HEK293 (cell line): ENCODE measurements at regions not wholly inside any gene's neighbourhood (a gene's known extent, or its start where the extent isn't known, plus 50 kb on each side); places are given as distances from the start of the nearest gene placed in this dataset.

Experiments
- CTCF ChIA-PET: fragments of 350-600 bp; formaldehyde crosslinking; extraction: SDS; loops from one replicate; lab custom pipeline; 2021; ENCODE audit warnings: antibody characterized with exemption; lab: Yijun Ruan, JAX
- POLR2A ChIA-PET: fragments of 300-600 bp; formaldehyde crosslinking; extraction: SDS; loops from one replicate; lab custom pipeline; 2020; ENCODE audit warnings: antibody characterized with exemption, inconsistent platforms; lab: Yijun Ruan, JAX
- H3K27ac ChIP-seq: fragments of 200-500 bp; sonication (Bioruptor generic); 2 replicates; pipeline ENCODE4 v1.5.1; 2014; ENCODE audit warnings: low read depth, low read length, control low read depth, inconsistent platforms; ENCODE audit errors: extremely low read depth
- H3K36me3 ChIP-seq, 2 experiments: fragments of 200-500 bp in 1 of 2; sonication (Bioruptor generic) in 1 of 2; 1 replicate in 1 of 2; 2 replicates in 1 of 2; pipeline ENCODE4 v1.5.1; 2014 to 2017; ENCODE audit warnings: inconsistent platforms in 2 of 2, low read length in 2 of 2; ENCODE audit not compliant: control insufficient read depth in 2 of 2, insufficient read depth in 1 of 2
- H3K4me1 ChIP-seq: fragments of 200-500 bp; sonication (Bioruptor generic); 2 replicates; pipeline ENCODE4 v1.5.1; 2014; ENCODE audit warnings: mild to moderate bottlenecking, low read length, inconsistent platforms; ENCODE audit not compliant: control insufficient read depth, insufficient read depth
- H3K4me3 ChIP-seq: 2 replicates; pipeline ENCODE4 v1.5.1; 2011; ENCODE audit warnings: low read depth, mild to moderate bottlenecking, control low read depth, low read length, moderate library complexity
- H3K9me3 ChIP-seq: fragments of 200-500 bp; sonication (Bioruptor generic); 2 replicates; pipeline ENCODE4 v1.5.1; 2014; ENCODE audit warnings: low read depth, low read length, inconsistent platforms; ENCODE audit not compliant: control insufficient read depth, insufficient read depth
- KLF8 ChIP-seq: fragments of 450-650 bp; formaldehyde crosslinking; IDR thresholded peaks from 2 replicates; pipeline ENCODE4 v1.5.1; 2016; ENCODE audit warnings: missing biosample characterization, missing genetic modification characterization
- PRDM1 ChIP-seq: fragments of 450-650 bp; formaldehyde crosslinking; IDR thresholded peaks from 2 replicates; pipeline ENCODE4; 2016; ENCODE audit warnings: missing biosample characterization, missing genetic modification characterization
- RBAK ChIP-seq: fragments of 450-650 bp; formaldehyde crosslinking; IDR thresholded peaks from 2 replicates; pipeline ENCODE4 v1.5.1; 2016; ENCODE audit warnings: missing biosample characterization, missing genetic modification characterization
- SCRT2 ChIP-seq: fragments of 450-650 bp; formaldehyde crosslinking; IDR thresholded peaks from 2 replicates; pipeline ENCODE4 v1.5.1; 2016; ENCODE audit warnings: missing biosample characterization, missing genetic modification characterization
- SP2 ChIP-seq: fragments of 450-650 bp; formaldehyde crosslinking; IDR thresholded peaks from 2 replicates; pipeline ENCODE4 v1.5.1; 2016; ENCODE audit warnings: missing biosample characterization, missing genetic modification characterization
- WT1 ChIP-seq: fragments of 450-650 bp; formaldehyde crosslinking; IDR thresholded peaks from 2 replicates; pipeline ENCODE4 v1.5.1; 2016; ENCODE audit warnings: missing biosample characterization, missing genetic modification characterization
- ZBTB48 ChIP-seq: fragments of 450-650 bp; formaldehyde crosslinking; IDR thresholded peaks from 2 replicates; pipeline ENCODE4 v1.5.1; 2016; ENCODE audit warnings: missing biosample characterization, missing genetic modification characterization
- ZNF157 ChIP-seq: fragments of 450-650 bp; formaldehyde crosslinking; IDR thresholded peaks from 2 replicates; pipeline ENCODE4 v1.5.1; 2016; ENCODE audit warnings: missing biosample characterization, missing genetic modification characterization
- ZNF211 ChIP-seq: fragments of 450-650 bp; formaldehyde crosslinking; IDR thresholded peaks from 2 replicates; pipeline ENCODE4 v1.5.1; 2016; ENCODE audit warnings: low read depth, missing biosample characterization, missing genetic modification characterization
- ZNF223 ChIP-seq: fragments of 450-650 bp; formaldehyde crosslinking; IDR thresholded peaks from 2 replicates; pipeline ENCODE4 v1.5.1; 2016; ENCODE audit warnings: missing biosample characterization, missing genetic modification characterization
- ZNF248 ChIP-seq: fragments of 450-650 bp; formaldehyde crosslinking; IDR thresholded peaks from 2 replicates; pipeline ENCODE4 v1.5.1; 2017; ENCODE audit warnings: missing biosample characterization, missing genetic modification characterization
- ZNF433 ChIP-seq: fragments of 450-650 bp; formaldehyde crosslinking; IDR thresholded peaks from 2 replicates; pipeline ENCODE4 v1.5.1; 2016; ENCODE audit warnings: missing biosample characterization, missing genetic modification characterization, low read depth
- ZNF623 ChIP-seq: fragments of 450-650 bp; formaldehyde crosslinking; IDR thresholded peaks from 2 replicates; pipeline ENCODE4 v1.5.1; 2016; ENCODE audit warnings: missing biosample characterization, missing genetic modification characterization
- ZNF660 ChIP-seq: fragments of 450-650 bp; IDR thresholded peaks from 2 replicates; pipeline ENCODE4 v1.5.1; 2018; ENCODE audit warnings: missing biosample characterization, mild to moderate bottlenecking, missing genetic modification characterization
- ZNF791 ChIP-seq: fragments of 450-650 bp; formaldehyde crosslinking; IDR thresholded peaks from 2 replicates; pipeline ENCODE4 v1.5.1; 2016; ENCODE audit warnings: missing biosample characterization, missing genetic modification characterization
- ZNF837 ChIP-seq: fragments of 450-650 bp; formaldehyde crosslinking; IDR thresholded peaks from 2 replicates; pipeline ENCODE4 v1.5.1; 2016; ENCODE audit warnings: missing biosample characterization, missing genetic modification characterization
- ZSCAN30 ChIP-seq: fragments of 450-650 bp; IDR thresholded peaks from 2 replicates; pipeline ENCODE4 v1.5.1; 2018; ENCODE audit warnings: missing biosample characterization, mild to moderate bottlenecking, missing genetic modification characterization, moderate library complexity
- TF ChIP-seq, protein P1 (sequence below): fragments of 450-650 bp; formaldehyde crosslinking; IDR thresholded peaks from 2 replicates; pipeline ENCODE4 v1.5.1; 2016; ENCODE audit warnings: missing biosample characterization, missing genetic modification characterization
- TF ChIP-seq, protein P2 (sequence below): fragments of 450-650 bp; formaldehyde crosslinking; IDR thresholded peaks from 2 replicates; pipeline ENCODE4 v1.5.1; 2017; ENCODE audit warnings: missing biosample characterization, missing genetic modification characterization
- TF ChIP-seq, protein P3 (sequence below): fragments of 450-650 bp; formaldehyde crosslinking; IDR thresholded peaks from 2 replicates; pipeline ENCODE4 v1.5.1; 2016; ENCODE audit warnings: missing biosample characterization, missing genetic modification characterization
- TF ChIP-seq, protein P4 (sequence below): fragments of 450-650 bp; formaldehyde crosslinking; optimal IDR thresholded peaks from 2 replicates; pipeline ENCODE3; 2016; ENCODE audit warnings: missing biosample characterization, mild to moderate bottlenecking, missing genetic modification characterization
- TF ChIP-seq, protein P5 (sequence below): fragments of 450-650 bp; formaldehyde crosslinking; IDR thresholded peaks from 2 replicates; pipeline ENCODE4 v1.5.1; 2016; ENCODE audit warnings: missing biosample characterization, missing genetic modification characterization, low read depth
- TF ChIP-seq, protein P6 (sequence below): fragments of 450-650 bp; formaldehyde crosslinking; IDR thresholded peaks from 2 replicates; pipeline ENCODE4 v1.5.1; 2017; ENCODE audit warnings: missing biosample characterization, mild to moderate bottlenecking, missing genetic modification characterization, moderate library complexity

DNA sequence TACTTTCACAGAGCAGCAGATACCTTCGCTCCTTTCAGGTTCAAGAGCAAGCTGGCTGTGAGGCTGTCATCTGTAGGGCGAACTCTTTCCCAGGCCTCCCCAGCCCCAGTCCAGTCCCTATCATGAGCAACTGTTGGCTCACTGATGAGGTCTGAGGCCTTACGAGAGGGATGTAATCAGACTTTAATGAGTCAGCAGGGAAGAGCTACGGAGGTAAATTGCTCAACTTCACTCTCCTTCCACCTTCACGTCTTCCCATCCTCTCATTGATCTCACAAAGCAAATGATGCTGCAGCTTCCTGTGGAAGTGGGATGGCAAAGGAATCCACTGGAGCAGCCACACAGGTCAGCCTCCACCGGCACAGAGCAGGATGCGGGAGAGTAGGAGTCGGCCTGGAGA is 130.7 kb upstream of the TBCA start (continued):
- TF ChIP-seq ZNF223 (tag by site-specific recombination) (no peak), SCRT2 (tag by site-specific recombination) (no peak), ZNF837 (tag by site-specific recombination) (no peak), RBAK (tag by site-specific recombination) (no peak)
- TF ChIP-seq, protein P1, sequence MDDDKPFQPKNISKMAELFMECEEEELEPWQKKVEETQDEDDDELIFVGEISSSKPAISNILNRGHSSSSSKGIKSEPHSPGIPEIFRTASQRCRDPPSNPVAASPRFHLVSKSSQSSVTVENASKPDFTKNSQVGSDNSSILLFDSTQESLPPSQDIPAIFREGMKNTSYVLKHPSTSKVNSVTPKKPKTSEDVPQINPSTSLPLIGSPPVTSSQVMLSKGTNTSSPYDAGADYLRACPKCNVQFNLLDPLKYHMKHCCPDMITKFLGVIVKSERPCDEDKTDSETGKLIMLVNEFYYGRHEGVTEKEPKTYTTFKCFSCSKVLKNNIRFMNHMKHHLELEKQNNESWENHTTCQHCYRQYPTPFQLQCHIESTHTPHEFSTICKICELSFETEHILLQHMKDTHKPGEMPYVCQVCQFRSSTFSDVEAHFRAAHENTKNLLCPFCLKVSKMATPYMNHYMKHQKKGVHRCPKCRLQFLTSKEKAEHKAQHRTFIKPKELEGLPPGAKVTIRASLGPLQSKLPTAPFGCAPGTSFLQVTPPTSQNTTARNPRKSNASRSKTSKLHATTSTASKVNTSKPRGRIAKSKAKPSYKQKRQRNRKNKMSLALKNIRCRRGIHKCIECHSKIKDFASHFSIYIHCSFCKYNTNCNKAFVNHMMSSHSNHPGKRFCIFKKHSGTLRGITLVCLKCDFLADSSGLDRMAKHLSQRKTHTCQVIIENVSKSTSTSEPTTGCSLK (tag by site-specific recombination) = no peak
- TF ChIP-seq, protein P2, sequence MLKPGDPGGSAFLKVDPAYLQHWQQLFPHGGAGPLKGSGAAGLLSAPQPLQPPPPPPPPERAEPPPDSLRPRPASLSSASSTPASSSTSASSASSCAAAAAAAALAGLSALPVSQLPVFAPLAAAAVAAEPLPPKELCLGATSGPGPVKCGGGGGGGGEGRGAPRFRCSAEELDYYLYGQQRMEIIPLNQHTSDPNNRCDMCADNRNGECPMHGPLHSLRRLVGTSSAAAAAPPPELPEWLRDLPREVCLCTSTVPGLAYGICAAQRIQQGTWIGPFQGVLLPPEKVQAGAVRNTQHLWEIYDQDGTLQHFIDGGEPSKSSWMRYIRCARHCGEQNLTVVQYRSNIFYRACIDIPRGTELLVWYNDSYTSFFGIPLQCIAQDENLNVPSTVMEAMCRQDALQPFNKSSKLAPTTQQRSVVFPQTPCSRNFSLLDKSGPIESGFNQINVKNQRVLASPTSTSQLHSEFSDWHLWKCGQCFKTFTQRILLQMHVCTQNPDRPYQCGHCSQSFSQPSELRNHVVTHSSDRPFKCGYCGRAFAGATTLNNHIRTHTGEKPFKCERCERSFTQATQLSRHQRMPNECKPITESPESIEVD (tag by site-specific recombination) = no peak

DNA sequence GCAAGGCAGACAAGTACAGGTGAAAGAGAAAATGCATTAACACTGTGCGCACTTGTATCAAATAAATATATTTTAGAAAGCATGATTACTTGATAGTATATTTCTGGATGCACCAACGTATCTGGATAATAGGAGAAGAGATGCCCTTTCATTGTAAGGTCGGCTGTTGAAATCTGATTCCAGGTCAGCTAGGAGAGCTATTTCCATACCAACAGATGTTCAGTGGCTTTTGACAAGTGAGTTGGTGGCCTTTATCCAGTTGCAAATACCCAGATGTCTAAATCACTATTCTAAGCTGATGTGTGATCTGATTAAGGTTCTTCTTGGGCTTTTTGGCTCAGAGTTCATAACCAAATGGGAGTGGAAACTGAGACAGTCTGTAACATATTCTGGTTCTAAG is 128.2 kb upstream of the TBCA start:
- Histone ChIP-seq H3K4me3 (no peak overlapping the region), H3K36me3 (no peaks in the 10 kb centered on the region), H3K4me1 (0 out of 2 replicates have a peak, but pooled peaks cover 3% of the 10 kb centered on the region), H3K27ac (no peak overlapping the region), H3K9me3 (no peaks in the 10 kb centered on the region)
- TF ChIP-seq, protein P3, sequence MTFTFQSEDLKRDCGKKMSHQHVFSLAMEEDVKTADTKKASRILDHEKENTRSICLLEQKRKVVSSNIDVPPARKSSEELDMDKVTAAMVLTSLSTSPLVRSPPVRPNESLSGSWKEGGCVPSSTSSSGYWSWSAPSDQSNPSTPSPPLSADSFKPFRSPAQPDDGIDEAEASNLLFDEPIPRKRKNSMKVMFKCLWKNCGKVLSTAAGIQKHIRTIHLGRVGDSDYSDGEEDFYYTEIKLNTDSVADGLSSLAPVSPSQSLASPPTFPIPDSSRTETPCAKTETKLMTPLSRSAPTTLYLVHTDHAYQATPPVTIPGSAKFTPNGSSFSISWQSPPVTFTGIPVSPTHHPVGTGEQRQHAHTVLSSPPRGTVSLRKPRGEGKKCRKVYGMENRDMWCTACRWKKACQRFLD = no peak
- TF ChIP-seq ZBTB48 (tag by site-specific recombination) = no peak
- no peak for TF ChIP-seq PRDM1 (tag by site-specific recombination)
- TF ChIP-seq, protein P2 (tag by site-specific recombination) = no peak
- TF ChIP-seq ZNF211 (tag by site-specific recombination) = no peak
- TF ChIP-seq, protein P4, sequence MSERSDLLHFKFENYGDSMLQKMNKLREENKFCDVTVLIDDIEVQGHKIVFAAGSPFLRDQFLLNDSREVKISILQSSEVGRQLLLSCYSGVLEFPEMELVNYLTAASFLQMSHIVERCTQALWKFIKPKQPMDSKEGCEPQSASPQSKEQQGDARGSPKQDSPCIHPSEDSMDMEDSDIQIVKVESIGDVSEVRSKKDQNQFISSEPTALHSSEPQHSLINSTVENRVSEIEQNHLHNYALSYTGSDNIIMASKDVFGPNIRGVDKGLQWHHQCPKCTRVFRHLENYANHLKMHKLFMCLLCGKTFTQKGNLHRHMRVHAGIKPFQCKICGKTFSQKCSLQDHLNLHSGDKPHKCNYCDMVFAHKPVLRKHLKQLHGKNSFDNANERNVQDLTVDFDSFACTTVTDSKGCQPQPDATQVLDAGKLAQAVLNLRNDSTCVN (tag by site-specific recombination) = no peak
- TF ChIP-seq ZNF623 (tag by site-specific recombination) = no peak
- TF ChIP-seq, protein P5, sequence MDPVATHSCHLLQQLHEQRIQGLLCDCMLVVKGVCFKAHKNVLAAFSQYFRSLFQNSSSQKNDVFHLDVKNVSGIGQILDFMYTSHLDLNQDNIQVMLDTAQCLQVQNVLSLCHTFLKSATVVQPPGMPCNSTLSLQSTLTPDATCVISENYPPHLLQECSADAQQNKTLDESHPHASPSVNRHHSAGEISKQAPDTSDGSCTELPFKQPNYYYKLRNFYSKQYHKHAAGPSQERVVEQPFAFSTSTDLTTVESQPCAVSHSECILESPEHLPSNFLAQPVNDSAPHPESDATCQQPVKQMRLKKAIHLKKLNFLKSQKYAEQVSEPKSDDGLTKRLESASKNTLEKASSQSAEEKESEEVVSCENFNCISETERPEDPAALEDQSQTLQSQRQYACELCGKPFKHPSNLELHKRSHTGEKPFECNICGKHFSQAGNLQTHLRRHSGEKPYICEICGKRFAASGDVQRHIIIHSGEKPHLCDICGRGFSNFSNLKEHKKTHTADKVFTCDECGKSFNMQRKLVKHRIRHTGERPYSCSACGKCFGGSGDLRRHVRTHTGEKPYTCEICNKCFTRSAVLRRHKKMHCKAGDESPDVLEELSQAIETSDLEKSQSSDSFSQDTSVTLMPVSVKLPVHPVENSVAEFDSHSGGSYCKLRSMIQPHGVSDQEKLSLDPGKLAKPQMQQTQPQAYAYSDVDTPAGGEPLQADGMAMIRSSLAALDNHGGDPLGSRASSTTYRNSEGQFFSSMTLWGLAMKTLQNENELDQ (tag by site-specific recombination) = no peak
- TF ChIP-seq, protein P6, sequence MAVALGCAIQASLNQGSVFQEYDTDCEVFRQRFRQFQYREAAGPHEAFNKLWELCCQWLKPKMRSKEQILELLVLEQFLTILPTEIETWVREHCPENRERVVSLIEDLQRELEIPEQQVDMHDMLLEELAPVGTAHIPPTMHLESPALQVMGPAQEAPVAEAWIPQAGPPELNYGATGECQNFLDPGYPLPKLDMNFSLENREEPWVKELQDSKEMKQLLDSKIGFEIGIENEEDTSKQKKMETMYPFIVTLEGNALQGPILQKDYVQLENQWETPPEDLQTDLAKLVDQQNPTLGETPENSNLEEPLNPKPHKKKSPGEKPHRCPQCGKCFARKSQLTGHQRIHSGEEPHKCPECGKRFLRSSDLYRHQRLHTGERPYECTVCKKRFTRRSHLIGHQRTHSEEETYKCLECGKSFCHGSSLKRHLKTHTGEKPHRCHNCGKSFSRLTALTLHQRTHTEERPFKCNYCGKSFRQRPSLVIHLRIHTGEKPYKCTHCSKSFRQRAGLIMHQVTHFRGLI (tag by site-specific recombination) = no peak
- no peak for TF ChIP-seq ZNF157 (tag by site-specific recombination)
- TF ChIP-seq ZNF660 = no peak
- no peak for TF ChIP-seq SP2 (tag by site-specific recombination)
- TF ChIP-seq ZNF433 (tag by site-specific recombination) = no peak
- TF ChIP-seq ZNF248 (tag by site-specific recombination) = no peak
- TF ChIP-seq ZNF791 (tag by site-specific recombination) = no peak
- TF ChIP-seq ZSCAN30 = no peak
- TF ChIP-seq WT1 = no peak
- TF ChIP-seq RBAK (tag by site-specific recombination) = no peak
- no peak for TF ChIP-seq KLF8 (tag by site-specific recombination)
- ChIA-PET CTCF (interaction anchor here (0.5 to 0.6 kb wide), 2 partner anchors 103 to 284 kb away, joined by 3 read pairs; no protein-coding TSS in a partner anchor), POLR2A (no interaction called here)
